ENCODE measurements at regions not wholly inside any gene's neighbourhood (a gene's known extent, or its start where the extent isn't known, plus 50 kb on each side); places are given as distances from the start of the nearest gene placed in this dataset.

- Histone ChIP-seq H3K36me3 (no peaks in the 10 kb centered on the region), H3K4me1 (no peaks in the 10 kb centered on the region), H3K27me3 (no peaks in the 10 kb centered on the region), H3K9me3 (peaks cover 0 to 4% (median 0%) of the 10 kb centered on the region in 4 donors), H3K4me3 (no peak overlapping the region), H3K27ac (no peak overlapping the region)
- intact Hi-C loops (cut with DNase I; ENCODE audit: low total_unique reads), result no loop called here
- TF ChIP-seq POLR2AphosphoS5 (IDR thresholded peaks at IDR 0.05) (no peak), CTCF (IDR thresholded peaks at IDR 0.05) (no peak), POLR2A (IDR thresholded peaks at IDR 0.05) (no peak), EP300 (IDR thresholded peaks at IDR 0.05) (no peak)
- DNase-seq, result no peak
Measured at GRCh38 chr9:104256696-104257062, 162.6 kb downstream of the SMC2 start.

GRCh38 chr9:104258296-104259011 is 164.3 kb downstream of the SMC2 start:
- Histone ChIP-seq H3K4me3 (no peak overlapping the region), H3K27me3 (no peaks in the 10 kb centered on the region)
- WGBS, 5 donors, result 25 to 37% (median 31%) methylated on average over 10 of the region's 10 CpGs

GRCh38 chr9:104260004-104260403 is 165.9 kb downstream of the SMC2 start:
- Histone ChIP-seq H3K36me3 (no peaks in the 10 kb centered on the region), H3K4me1 (no peaks in the 10 kb centered on the region), H3K9me3 (no peaks in the 10 kb centered on the region), H3K4me3 (no peak overlapping the region), H3K27me3 (no peaks in the 10 kb centered on the region), H3K27ac (no peak overlapping the region)
- intact Hi-C loops (cut with DNase I; ENCODE audit: low total_unique reads), result no loop called here
- no peak for DNase-seq
- TF ChIP-seq POLR2AphosphoS5 (IDR thresholded peaks at IDR 0.05), result no peak
- TF ChIP-seq POLR2A (IDR thresholded peaks at IDR 0.05), result no peak
- TF ChIP-seq EP300 (IDR thresholded peaks at IDR 0.05), result no peak
- no peak for TF ChIP-seq CTCF (IDR thresholded peaks at IDR 0.05)
- 61 to 80% (median 74%) methylated on average over 3 of the region's 3 CpGs for WGBS, 5 donors

More at GRCh38 chr9:104258296-104259011, 164.3 kb downstream of the SMC2 start:
- Histone ChIP-seq H3K9me3 (no peaks in the 10 kb centered on the region), H3K4me1 (no peaks in the 10 kb centered on the region), H3K36me3 (no peaks in the 10 kb centered on the region), H3K27ac (no peak overlapping the region)
- intact Hi-C loops (cut with DNase I; ENCODE audit: low total_unique reads), result no loop called here
- TF ChIP-seq CTCF (IDR thresholded peaks at IDR 0.05), result no peak
- DNase-seq, result no peak

- Histone ChIP-seq H3K4me3 (no peak overlapping the region), H3K27me3 (no peaks in the 10 kb centered on the region), H3K36me3 (no peaks in the 10 kb centered on the region), H3K27ac (no peak overlapping the region), H3K9me3 (no peaks in the 10 kb centered on the region), H3K4me1 (no peaks in the 10 kb centered on the region)
- intact Hi-C loops (cut with DNase I; ENCODE audit: low total_unique reads), result no loop called here
- TF ChIP-seq CTCF (IDR thresholded peaks at IDR 0.05) (no peak), POLR2AphosphoS5 (IDR thresholded peaks at IDR 0.05) (no peak), POLR2A (IDR thresholded peaks at IDR 0.05) (no peak), EP300 (IDR thresholded peaks at IDR 0.05) (no peak)
- DNase-seq, result no peak
- 62 to 79% (median 70%) methylated on average over 2 of the region's 2 CpGs for WGBS, 5 donors
Measured at GRCh38 chr9:104263942-104264341, 169.8 kb downstream of the SMC2 start.
